ENCODE measurements at regions not wholly inside any gene's neighbourhood (a gene's known extent, or its start where the extent isn't known, plus 50 kb on each side); places are given as distances from the start of the nearest gene placed in this dataset.

DNA sequence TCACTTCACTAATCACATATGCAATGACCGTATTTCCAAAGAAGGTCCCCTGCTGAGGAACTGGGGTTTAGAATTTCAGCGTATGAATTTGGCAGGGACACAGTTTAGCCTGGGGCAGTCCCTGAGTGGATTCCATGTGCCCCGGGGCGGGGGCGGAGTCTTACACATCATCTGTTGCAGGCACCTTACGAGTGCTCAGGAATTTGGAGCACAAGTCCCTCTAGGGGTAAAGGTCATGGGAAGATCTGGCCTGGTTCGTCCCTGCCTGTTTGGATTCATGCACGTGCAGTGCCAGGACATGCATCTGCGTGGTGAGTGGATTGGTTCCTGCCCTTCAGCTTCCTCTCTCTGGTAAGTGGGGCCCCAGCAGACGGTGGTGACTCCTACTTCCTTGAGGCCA, 208.3 kb upstream of the C1orf174 start:
- Histone ChIP-seq H3K36me3 (ENCODE audit: control insufficient read depth, insufficient read depth, low read length) (no peaks in the 10 kb centered on the region), H3K4me3 (replicated peaks; ENCODE audit: low read depth, low read length) (no peak overlapping the region), H3K27me3 (replicated peaks; ENCODE audit: control insufficient read depth, insufficient read depth, low read length) (no peaks in the 10 kb centered on the region; the same call in 1 of the 2 replicates)
- DNase-seq (ENCODE audit: extremely low read depth, insufficient read length): no peak
- TF ChIP-seq, protein P1, sequence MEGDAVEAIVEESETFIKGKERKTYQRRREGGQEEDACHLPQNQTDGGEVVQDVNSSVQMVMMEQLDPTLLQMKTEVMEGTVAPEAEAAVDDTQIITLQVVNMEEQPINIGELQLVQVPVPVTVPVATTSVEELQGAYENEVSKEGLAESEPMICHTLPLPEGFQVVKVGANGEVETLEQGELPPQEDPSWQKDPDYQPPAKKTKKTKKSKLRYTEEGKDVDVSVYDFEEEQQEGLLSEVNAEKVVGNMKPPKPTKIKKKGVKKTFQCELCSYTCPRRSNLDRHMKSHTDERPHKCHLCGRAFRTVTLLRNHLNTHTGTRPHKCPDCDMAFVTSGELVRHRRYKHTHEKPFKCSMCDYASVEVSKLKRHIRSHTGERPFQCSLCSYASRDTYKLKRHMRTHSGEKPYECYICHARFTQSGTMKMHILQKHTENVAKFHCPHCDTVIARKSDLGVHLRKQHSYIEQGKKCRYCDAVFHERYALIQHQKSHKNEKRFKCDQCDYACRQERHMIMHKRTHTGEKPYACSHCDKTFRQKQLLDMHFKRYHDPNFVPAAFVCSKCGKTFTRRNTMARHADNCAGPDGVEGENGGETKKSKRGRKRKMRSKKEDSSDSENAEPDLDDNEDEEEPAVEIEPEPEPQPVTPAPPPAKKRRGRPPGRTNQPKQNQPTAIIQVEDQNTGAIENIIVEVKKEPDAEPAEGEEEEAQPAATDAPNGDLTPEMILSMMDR (IDR thresholded peaks at IDR 0.05; ENCODE audit: insufficient read depth, low read length, poor library complexity, severe bottlenecking): no peak

DNA sequence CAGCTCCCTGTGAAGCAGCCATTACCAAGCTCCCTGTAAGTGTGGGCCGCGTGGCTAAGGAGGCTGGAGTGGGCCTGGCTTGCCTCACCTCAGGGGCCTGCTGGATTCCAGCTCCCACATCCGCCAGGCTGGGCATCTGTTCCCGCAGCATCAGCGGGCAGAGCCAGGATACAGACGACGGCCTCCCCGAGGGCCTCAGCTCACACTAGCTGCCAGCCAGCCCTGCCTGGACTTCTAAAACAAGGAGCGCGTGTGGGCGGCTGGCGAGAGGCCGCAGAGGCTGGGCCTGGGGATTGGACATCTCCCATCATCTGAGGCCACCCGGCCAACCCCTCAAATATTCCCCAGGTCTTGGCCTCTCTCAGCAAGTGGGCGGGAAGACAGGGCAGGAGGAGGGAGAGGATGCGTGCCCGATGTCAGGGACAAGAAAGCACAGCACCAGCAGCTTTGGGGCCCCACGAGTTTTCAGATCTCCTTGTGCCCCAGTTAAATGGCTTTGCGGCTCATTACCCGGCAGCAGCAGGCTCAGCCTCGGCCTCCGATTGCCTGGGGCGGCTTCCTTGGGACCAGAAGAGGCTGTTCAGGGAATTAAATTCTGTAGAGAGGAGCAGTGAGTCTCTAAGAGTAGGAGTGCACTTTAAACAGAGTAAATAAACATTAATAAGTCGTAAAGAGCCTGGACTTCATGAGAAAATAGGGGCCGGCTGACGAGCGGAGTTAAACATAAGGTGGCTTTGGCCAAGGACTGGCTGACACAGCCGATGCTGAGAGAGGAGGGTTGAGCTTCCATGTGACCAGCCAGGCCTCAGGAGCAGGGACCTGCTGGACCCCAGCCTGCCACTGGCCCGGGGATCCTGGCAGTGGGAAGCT, 208.9 kb upstream of the C1orf174 start:
- no peaks in the 10 kb centered on the region for H3K36me3 ChIP-seq (ENCODE audit: control insufficient read depth, insufficient read depth, low read length)
- DNase-seq (ENCODE audit: extremely low read depth, insufficient read length): no peak
- no peak overlapping the region for H3K4me3 ChIP-seq (replicated peaks; ENCODE audit: low read depth, low read length)
- TF ChIP-seq, protein P1 (IDR thresholded peaks at IDR 0.05; ENCODE audit: insufficient read depth, low read length, poor library complexity, severe bottlenecking): no peak
- no peaks in the 10 kb centered on the region; the same call in 1 of the 2 replicates for H3K27me3 ChIP-seq (replicated peaks; ENCODE audit: control insufficient read depth, insufficient read depth, low read length)

DNA sequence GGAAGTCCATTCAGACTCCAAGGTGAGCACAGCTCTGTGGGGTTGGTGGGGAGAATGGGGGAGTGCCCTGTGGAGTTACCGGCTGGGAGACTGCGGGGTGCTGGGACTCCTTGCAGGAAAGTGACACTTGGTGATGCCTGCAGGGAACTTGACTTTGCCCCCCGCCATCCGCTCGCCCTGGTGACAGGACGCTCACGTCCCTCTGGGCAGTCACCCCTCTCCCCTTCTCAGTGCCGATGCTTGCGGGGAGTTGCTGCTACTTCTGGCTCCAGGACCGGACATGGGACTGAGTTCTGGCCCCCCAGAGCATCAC, 209.5 kb upstream of the C1orf174 start:
- TF ChIP-seq, protein P1 (IDR thresholded peaks at IDR 0.05; ENCODE audit: insufficient read depth, low read length, poor library complexity, severe bottlenecking): no peak
- DNase-seq (ENCODE audit: extremely low read depth, insufficient read length): no peak
- no peaks in the 10 kb centered on the region for H3K36me3 ChIP-seq (ENCODE audit: control insufficient read depth, insufficient read depth, low read length)
- no peak overlapping the region for H3K4me3 ChIP-seq (replicated peaks; ENCODE audit: low read depth, low read length)
- H3K27me3 ChIP-seq (replicated peaks; ENCODE audit: control insufficient read depth, insufficient read depth, low read length): no peaks in the 10 kb centered on the region; the same call in 1 of the 2 replicates

DNA sequence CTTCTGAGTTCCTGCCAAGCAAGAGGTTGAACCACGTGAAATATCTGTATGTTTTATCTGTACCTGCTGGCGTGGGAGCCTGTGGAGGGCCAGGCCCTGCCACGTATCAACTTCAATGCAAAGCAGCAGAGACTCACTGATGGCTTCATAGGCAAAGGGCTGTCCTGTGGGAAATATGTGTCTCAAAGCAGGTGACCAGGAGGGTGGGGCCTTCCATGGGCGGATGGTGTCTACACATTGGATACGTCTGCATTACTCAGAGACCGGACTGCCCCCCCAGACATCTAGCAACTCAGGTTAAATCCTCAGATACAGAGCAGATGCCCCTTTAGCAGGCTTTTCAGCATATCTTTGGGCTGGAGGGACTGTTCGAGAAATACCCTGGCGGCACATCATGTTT, 210.8 kb upstream of the C1orf174 start:
- no peak for DNase-seq (ENCODE audit: extremely low read depth, insufficient read length)
- H3K4me3 ChIP-seq (replicated peaks; ENCODE audit: low read depth, low read length): no peak overlapping the region
- no peaks in the 10 kb centered on the region for H3K36me3 ChIP-seq (ENCODE audit: control insufficient read depth, insufficient read depth, low read length)
- TF ChIP-seq, protein P1 (IDR thresholded peaks at IDR 0.05; ENCODE audit: insufficient read depth, low read length, poor library complexity, severe bottlenecking): no peak
- H3K27me3 ChIP-seq (replicated peaks; ENCODE audit: control insufficient read depth, insufficient read depth, low read length): no peaks in the 10 kb centered on the region; the same call in 1 of the 2 replicates

DNA sequence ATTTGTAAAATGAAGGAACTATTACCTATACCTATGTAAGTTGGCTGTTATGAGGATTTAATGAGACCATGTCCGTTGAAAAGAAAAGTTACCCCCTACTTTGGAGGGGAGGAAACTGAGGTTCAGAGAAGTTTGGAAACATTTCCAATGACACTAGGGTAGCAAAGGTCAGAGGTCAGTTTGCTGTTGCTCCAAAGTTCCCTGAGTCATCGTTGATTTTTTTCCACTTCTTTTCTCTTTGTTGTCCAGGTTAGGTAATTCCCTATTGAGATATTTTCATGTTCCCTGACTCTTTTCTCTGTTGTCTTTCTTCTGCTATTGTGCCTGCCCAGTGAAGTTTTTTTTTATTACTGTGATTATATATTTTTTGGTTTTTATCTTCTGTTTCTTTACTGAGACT, 213.8 kb upstream of the C1orf174 start:
- TF ChIP-seq, protein P1 (IDR thresholded peaks at IDR 0.05; ENCODE audit: insufficient read depth, low read length, poor library complexity, severe bottlenecking): no peak
- no peak for DNase-seq (ENCODE audit: extremely low read depth, insufficient read length)
- Histone ChIP-seq H3K36me3 (ENCODE audit: control insufficient read depth, insufficient read depth, low read length) (no peaks in the 10 kb centered on the region), H3K27me3 (replicated peaks; ENCODE audit: control insufficient read depth, insufficient read depth, low read length) (no peaks in the 10 kb centered on the region), H3K4me3 (replicated peaks; ENCODE audit: low read depth, low read length) (no peak overlapping the region)

Measured in GM06990 (cell line).